A204.1 (cell line): ENCODE measurements at regions not wholly inside any gene's neighbourhood (a gene's known extent, or its start where the extent isn't known, plus 50 kb on each side); places are given as distances from the start of the nearest gene placed in this dataset.
"Not testable (repeated sequence)": the region's sequence is repeated elsewhere in the genome, so short reads cannot be mapped to it uniquely, and the experiment has no call there.

Experiments
- FAIRE-seq: peaks from 2 replicates; lab custom pipeline; 2012; peaks lifted over from hg19 to GRCh38; lab: Jason Lieb, UNC

GRCh38 chr5:118604106-118604505 lies 384.2 kb downstream of the DTWD2 start:
- no peak for FAIRE-seq

- no peak for FAIRE-seq
These were observed 385.1 kb downstream of the DTWD2 start for GRCh38 chr5:118603278-118603677.

GRCh38 chr5:118598311-118598710 lies 390.0 kb downstream of the DTWD2 start:
- FAIRE-seq: no peak

GRCh38 chr5:118597543-118597942 lies 390.8 kb downstream of the DTWD2 start:
- no peak for FAIRE-seq

- FAIRE-seq: no peak
These were observed 392.1 kb downstream of the DTWD2 start for GRCh38 chr5:118596255-118596654.

- no peak for FAIRE-seq
These were observed 395.4 kb downstream of the DTWD2 start for GRCh38 chr5:118593003-118593328.

GRCh38 chr5:118592229-118593002 lies 395.9 kb downstream of the DTWD2 start:
- FAIRE-seq: no peak

GRCh38 chr5:118590806-118591205 lies 397.5 kb downstream of the DTWD2 start:
- FAIRE-seq: no peak

GRCh38 chr5:118580949-118581348 lies 407.4 kb downstream of the DTWD2 start:
- FAIRE-seq: no peak

GRCh38 chr5:118578093-118578492 lies 410.3 kb downstream of the DTWD2 start:
- FAIRE-seq: no peak

- no peak for FAIRE-seq
These were observed 410.7 kb downstream of the DTWD2 start for GRCh38 chr5:118577621-118578020.

- FAIRE-seq: not testable (repeated sequence)
These were observed 418.1 kb downstream of the DTWD2 start for GRCh38 chr5:118570276-118570675.

- FAIRE-seq: not testable (repeated sequence)
These were observed 418.8 kb downstream of the DTWD2 start for GRCh38 chr5:118569596-118569995.

GRCh38 chr5:118565335-118565971 lies 422.9 kb downstream of the DTWD2 start:
- FAIRE-seq: no peak

- FAIRE-seq: no peak
These were observed 426.4 kb downstream of the DTWD2 start for GRCh38 chr5:118561971-118562370.

GRCh38 chr5:118561235-118561634 lies 427.1 kb downstream of the DTWD2 start:
- FAIRE-seq: no peak

GRCh38 chr5:118558871-118559270 lies 429.5 kb downstream of the DTWD2 start:
- no peak for FAIRE-seq

GRCh38 chr5:118557251-118557661 lies 431.1 kb downstream of the DTWD2 start:
- no peak for FAIRE-seq

- FAIRE-seq: no peak
These were observed 431.6 kb downstream of the DTWD2 start for GRCh38 chr5:118556792-118557191.

GRCh38 chr5:118555727-118556126 lies 432.6 kb downstream of the DTWD2 start:
- no peak for FAIRE-seq

- FAIRE-seq: no peak
These were observed 433.4 kb downstream of the DTWD2 start for GRCh38 chr5:118554981-118555380.

- FAIRE-seq: peak; percentile 41
These were observed 434.1 kb downstream of the DTWD2 start for GRCh38 chr5:118554241-118554640.

GRCh38 chr5:118553662-118554061 lies 434.7 kb downstream of the DTWD2 start:
- FAIRE-seq: no peak

GRCh38 chr5:118552731-118553360 lies 435.5 kb downstream of the DTWD2 start:
- no peak for FAIRE-seq
